ENCODE measurements at regions not wholly inside any gene's neighbourhood (a gene's known extent, or its start where the extent isn't known, plus 50 kb on each side); places are given as distances from the start of the nearest gene placed in this dataset.

- TF ChIP-seq CTCF (conservative IDR thresholded peaks at IDR 0.05; ENCODE audit: low read depth, low read length) (no peak), EZH2phosphoT487 (IDR thresholded peaks at IDR 0.05; ENCODE audit: borderline replicate concordance, low read length) (no peak)
These were observed 2108.8 kb upstream of the PIK3C3 start for GRCh38 chr18:39846265-39846664.
